ENCODE measurements at regions not wholly inside any gene's neighbourhood (a gene's known extent, or its start where the extent isn't known, plus 50 kb on each side); places are given as distances from the start of the nearest gene placed in this dataset.

GRCh38 chr15:97520689-97521088 is 439.8 kb upstream of the ARRDC4 start:
- DNase-seq = no peak
- H3K27me3 ChIP-seq (ENCODE audit: control insufficient read depth, insufficient read depth, low read length) = no peaks in the 10 kb centered on the region
- H3K4me3 ChIP-seq (ENCODE audit: insufficient read depth, low read depth, low read length) = no peak overlapping the region
- H3K36me3 ChIP-seq (replicated peaks; ENCODE audit: control insufficient read depth, insufficient read depth, low read length) = no peaks in the 10 kb centered on the region

DNA sequence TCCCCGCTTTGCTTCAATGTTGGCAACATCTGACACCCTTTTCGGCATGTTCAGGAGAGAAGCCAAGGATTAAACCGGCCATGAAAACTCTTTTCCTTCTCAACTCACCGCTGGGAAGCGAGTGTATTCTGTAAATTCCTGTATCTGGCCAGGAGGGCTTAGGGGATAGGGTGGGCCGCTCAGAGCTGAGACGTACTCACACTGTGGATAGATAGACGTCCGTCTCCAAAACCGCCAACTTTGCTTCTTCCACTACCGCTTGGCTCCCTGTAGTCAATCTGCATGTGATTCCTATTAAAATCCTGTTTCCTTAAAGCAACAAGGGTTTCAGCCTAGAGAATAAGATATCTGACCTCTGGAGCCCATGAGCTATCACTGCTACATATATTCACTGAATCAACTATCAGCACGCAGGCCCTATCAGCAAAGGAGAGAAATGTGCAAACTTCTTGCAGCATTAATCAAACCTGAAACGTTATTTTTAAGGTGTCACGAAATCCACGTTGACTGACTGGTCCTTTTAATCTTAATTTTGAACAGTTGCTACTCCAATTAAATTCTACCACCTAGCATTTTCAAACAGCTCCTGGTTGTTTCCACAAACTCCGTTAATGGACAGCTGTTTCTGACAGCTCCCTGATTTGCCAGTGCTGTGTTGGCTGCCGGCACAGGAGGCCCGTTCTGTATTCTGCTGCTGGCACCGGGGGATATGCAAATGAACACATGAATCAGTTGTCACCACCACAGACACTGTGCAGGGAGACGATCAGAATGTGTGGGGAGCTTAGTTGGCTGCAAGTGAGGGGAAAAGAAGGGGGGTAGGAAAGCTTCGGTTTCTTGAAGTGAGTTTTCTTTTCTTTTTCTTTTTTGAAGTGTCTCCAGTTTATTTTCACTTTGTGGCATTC is 438.9 kb upstream of the ARRDC4 start:
- Histone ChIP-seq H3K4me3 (ENCODE audit: insufficient read depth, low read depth, low read length) (no peak overlapping the region), H3K27me3 (ENCODE audit: control insufficient read depth, insufficient read depth, low read length) (no peaks in the 10 kb centered on the region), H3K36me3 (replicated peaks; ENCODE audit: control insufficient read depth, insufficient read depth, low read length) (no peaks in the 10 kb centered on the region)
- DNase-seq = no peak

DNA sequence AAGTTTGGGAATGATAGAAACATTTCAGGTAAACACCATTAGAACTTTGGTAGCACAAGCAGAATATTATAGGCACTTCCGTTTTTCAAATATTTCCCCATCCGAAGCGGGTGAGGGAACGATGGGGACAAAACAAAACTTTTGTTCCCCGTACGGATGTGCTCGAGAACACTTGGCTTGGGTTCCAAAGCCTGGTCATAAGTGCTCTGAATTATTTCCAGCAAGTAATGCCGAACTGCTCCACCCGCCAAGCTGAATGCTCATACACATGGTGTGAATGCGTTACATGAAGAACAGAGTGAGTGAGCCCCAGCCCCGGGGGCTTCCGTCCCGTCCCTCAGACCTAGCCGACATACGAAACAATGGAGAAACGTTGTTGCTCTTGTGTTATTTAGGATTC is 438.2 kb upstream of the ARRDC4 start:
- Histone ChIP-seq H3K36me3 (replicated peaks; ENCODE audit: control insufficient read depth, insufficient read depth, low read length) (no peaks in the 10 kb centered on the region), H3K4me3 (ENCODE audit: insufficient read depth, low read depth, low read length) (no peak overlapping the region), H3K27me3 (ENCODE audit: control insufficient read depth, insufficient read depth, low read length) (no peaks in the 10 kb centered on the region)
- no peak for DNase-seq

DNA sequence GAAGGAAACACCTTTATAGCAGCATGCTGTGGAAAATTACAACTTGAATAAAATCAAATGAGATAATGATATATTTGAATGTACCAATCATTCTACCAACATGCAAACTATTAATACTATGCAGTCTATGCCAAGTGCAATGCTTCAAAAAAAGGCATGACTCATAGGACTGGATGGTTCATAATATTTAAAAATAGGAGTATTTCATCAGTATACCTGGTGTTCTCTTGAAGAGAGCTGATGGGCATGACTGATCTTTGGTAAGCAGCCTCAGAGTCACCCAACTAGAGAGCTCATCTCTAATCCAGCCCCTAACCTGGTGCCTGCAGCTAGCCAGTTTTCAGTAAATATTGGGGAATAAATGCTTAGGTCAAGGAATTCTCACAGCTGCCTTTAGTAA is 434.7 kb upstream of the ARRDC4 start:
- no peaks in the 10 kb centered on the region for H3K27me3 ChIP-seq (ENCODE audit: control insufficient read depth, insufficient read depth, low read length)
- DNase-seq = no peak
- no peak overlapping the region for H3K4me3 ChIP-seq (ENCODE audit: insufficient read depth, low read depth, low read length)
- no peaks in the 10 kb centered on the region for H3K36me3 ChIP-seq (replicated peaks; ENCODE audit: control insufficient read depth, insufficient read depth, low read length)

GRCh38 chr15:97528238-97528637 is 432.3 kb upstream of the ARRDC4 start:
- Histone ChIP-seq H3K36me3 (replicated peaks; ENCODE audit: control insufficient read depth, insufficient read depth, low read length) (no peaks in the 10 kb centered on the region), H3K27me3 (ENCODE audit: control insufficient read depth, insufficient read depth, low read length) (no peaks in the 10 kb centered on the region), H3K4me3 (ENCODE audit: insufficient read depth, low read depth, low read length) (no peak overlapping the region)
- no peak for DNase-seq

GRCh38 chr15:97545799-97546198 is 414.7 kb upstream of the ARRDC4 start:
- Histone ChIP-seq H3K4me3 (ENCODE audit: insufficient read depth, low read depth, low read length) (no peak overlapping the region), H3K36me3 (replicated peaks; ENCODE audit: control insufficient read depth, insufficient read depth, low read length) (no peaks in the 10 kb centered on the region), H3K27me3 (ENCODE audit: control insufficient read depth, insufficient read depth, low read length) (no peaks in the 10 kb centered on the region)
- no peak for DNase-seq

DNA sequence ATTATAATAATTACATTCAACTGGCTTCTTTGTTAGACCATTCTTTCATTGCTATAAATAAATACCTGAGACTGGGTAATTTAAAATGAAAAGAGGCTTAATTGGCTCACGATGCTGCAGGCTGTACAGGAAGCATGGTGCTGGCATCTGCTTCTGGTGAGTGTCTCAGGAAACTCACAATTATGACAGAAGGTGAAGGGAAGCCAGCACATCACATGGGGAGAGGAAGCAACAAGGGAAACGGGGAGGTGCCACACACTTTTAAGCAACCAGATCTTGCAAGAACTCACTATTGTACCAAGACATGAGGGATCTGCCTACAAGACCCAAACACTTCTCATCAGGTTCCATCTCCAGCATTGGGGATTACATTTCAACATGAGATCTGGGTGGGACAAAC is 413.1 kb upstream of the ARRDC4 start:
- Histone ChIP-seq H3K36me3 (replicated peaks; ENCODE audit: control insufficient read depth, insufficient read depth, low read length) (no peaks in the 10 kb centered on the region), H3K4me3 (ENCODE audit: insufficient read depth, low read depth, low read length) (no peak overlapping the region)
- DNase-seq = no peak

DNA sequence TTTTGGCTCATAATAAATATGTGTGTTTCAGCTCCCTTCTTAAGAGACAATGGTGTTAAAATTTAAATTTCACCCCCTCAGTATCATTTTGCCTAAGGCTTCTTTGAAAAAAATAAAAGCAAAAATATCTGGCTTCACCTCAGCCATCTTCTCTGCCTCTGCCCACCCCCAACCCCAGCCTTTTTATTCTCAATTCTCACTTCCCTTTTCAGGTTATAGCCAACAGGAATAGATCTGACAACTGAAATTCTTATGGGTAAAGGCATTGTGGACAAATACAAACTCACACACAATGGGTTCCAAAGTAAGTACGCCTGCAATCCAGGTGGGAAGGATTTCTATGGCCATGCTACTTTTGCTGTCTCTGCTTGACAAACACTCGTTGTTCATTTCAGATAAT is 399.0 kb upstream of the ARRDC4 start:
- DNase-seq = no peak
- Histone ChIP-seq H3K36me3 (replicated peaks; ENCODE audit: control insufficient read depth, insufficient read depth, low read length) (no peaks in the 10 kb centered on the region), H3K27me3 (ENCODE audit: control insufficient read depth, insufficient read depth, low read length) (no peaks in the 10 kb centered on the region), H3K4me3 (ENCODE audit: insufficient read depth, low read depth, low read length) (no peak overlapping the region)

More for the DNA sequence above, 413.1 kb upstream of the ARRDC4 start:
- no peaks in the 10 kb centered on the region for H3K27me3 ChIP-seq (ENCODE audit: control insufficient read depth, insufficient read depth, low read length)

GRCh38 chr15:97563516-97563915 is 397.0 kb upstream of the ARRDC4 start:
- Histone ChIP-seq H3K4me3 (ENCODE audit: insufficient read depth, low read depth, low read length) (no peak overlapping the region), H3K27me3 (ENCODE audit: control insufficient read depth, insufficient read depth, low read length) (no peaks in the 10 kb centered on the region), H3K36me3 (replicated peaks; ENCODE audit: control insufficient read depth, insufficient read depth, low read length) (no peaks in the 10 kb centered on the region)
- DNase-seq = no peak

DNA sequence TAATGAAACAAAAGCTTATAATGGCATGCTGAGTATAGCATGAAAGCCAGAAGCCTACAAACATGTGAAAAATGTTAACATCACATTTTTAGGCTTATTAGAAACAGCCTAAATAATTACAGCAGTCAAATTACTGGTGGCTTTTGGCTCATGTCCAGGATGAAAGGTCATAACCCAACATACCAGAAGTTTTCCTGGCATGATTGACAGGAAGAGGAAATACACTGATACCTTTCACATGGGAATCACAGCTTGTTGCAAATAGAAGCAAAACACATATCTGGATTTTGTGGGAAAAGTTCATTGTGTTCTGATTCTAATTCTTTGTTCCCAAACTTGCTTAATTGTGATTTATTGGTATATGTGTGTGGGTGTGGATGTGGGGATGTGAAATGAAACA is 393.5 kb upstream of the ARRDC4 start:
- no peak for DNase-seq
- H3K36me3 ChIP-seq (replicated peaks; ENCODE audit: control insufficient read depth, insufficient read depth, low read length) = no peaks in the 10 kb centered on the region
- H3K27me3 ChIP-seq (ENCODE audit: control insufficient read depth, insufficient read depth, low read length) = no peaks in the 10 kb centered on the region
- H3K4me3 ChIP-seq (ENCODE audit: insufficient read depth, low read depth, low read length) = no peak overlapping the region

- H3K27me3 ChIP-seq (ENCODE audit: control insufficient read depth, insufficient read depth, low read length) = no peaks in the 10 kb centered on the region
- no peak for DNase-seq
- H3K4me3 ChIP-seq (ENCODE audit: insufficient read depth, low read depth, low read length) = no peak overlapping the region
- no peaks in the 10 kb centered on the region for H3K36me3 ChIP-seq (replicated peaks; ENCODE audit: control insufficient read depth, insufficient read depth, low read length)
These were observed 393.1 kb upstream of the ARRDC4 start for GRCh38 chr15:97567411-97567810.

DNA sequence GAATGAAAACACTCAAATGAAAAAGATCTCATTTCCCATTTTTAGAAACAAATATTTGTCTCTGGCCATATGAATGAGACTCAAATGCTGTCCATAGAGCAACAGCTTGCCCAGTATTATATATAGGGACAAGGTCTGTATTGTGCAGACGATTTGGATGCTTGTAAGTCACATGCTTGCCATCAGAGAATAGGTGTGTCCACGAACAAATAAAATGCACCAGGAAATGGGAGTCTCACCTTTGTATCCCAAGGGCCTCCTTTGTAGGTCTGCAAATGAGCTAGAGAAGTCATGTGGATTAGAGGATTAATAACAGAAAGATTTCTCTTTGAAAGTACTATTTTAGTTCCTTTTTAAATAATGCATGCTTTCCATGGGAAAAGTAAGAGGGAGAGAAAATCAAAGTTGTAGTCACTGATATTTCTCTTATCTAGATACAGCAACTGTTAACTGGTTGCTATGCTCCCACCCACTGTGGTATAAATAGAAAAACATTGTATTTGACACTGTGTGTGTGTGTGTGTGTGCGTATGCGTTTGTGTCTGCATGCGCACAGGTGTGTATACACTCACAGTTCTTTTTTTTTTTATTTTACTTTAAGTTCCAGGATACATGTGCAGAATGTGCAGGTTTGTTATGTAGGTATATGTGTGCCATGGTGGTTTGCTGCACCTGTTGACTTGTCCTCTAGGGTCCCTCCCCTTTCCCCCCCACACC is 383.4 kb upstream of the ARRDC4 start:
- DNase-seq = no peak
- Histone ChIP-seq H3K27me3 (ENCODE audit: control insufficient read depth, insufficient read depth, low read length) (no peaks in the 10 kb centered on the region), H3K4me3 (ENCODE audit: insufficient read depth, low read depth, low read length) (no peak overlapping the region), H3K36me3 (replicated peaks; ENCODE audit: control insufficient read depth, insufficient read depth, low read length) (no peaks in the 10 kb centered on the region)

- no peak for DNase-seq
- Histone ChIP-seq H3K27me3 (ENCODE audit: control insufficient read depth, insufficient read depth, low read length) (no peaks in the 10 kb centered on the region), H3K4me3 (ENCODE audit: insufficient read depth, low read depth, low read length) (no peak overlapping the region), H3K36me3 (replicated peaks; ENCODE audit: control insufficient read depth, insufficient read depth, low read length) (no peaks in the 10 kb centered on the region)
These were observed 375.1 kb upstream of the ARRDC4 start for GRCh38 chr15:97585408-97585807.

DNA sequence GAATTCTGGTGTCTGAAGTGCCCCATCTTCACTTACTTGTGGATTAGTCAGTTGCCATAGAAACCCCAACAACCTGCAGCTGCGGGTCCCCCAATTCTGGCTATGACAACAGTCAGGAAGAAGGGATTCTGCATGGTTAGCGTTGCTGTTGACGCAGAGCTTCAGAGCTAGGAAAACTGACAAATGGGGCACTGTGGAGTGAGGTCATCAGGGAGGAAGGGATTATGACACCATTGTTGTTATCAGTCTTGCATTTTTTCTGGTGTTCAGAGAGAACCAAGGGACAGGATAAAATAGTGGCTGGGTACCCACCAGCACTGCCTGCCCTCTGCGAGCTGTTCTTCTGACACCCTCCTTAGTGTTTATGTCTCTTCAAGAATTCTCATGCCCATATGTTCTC is 367.7 kb upstream of the ARRDC4 start:
- Histone ChIP-seq H3K4me3 (ENCODE audit: insufficient read depth, low read depth, low read length) (no peak overlapping the region), H3K27me3 (ENCODE audit: control insufficient read depth, insufficient read depth, low read length) (no peaks in the 10 kb centered on the region), H3K36me3 (replicated peaks; ENCODE audit: control insufficient read depth, insufficient read depth, low read length) (no peaks in the 10 kb centered on the region)
- DNase-seq = no peak

- Histone ChIP-seq H3K27me3 (ENCODE audit: control insufficient read depth, insufficient read depth, low read length) (no peaks in the 10 kb centered on the region), H3K36me3 (replicated peaks; ENCODE audit: control insufficient read depth, insufficient read depth, low read length) (no peaks in the 10 kb centered on the region), H3K4me3 (ENCODE audit: insufficient read depth, low read depth, low read length) (no peak overlapping the region)
- no peak for DNase-seq
These were observed 362.7 kb upstream of the ARRDC4 start for GRCh38 chr15:97597801-97598200.

All from H7 (cell line).